Mammary epithelial cell (primary cell): ENCODE measurements at regions not wholly inside any gene's neighbourhood (a gene's known extent, or its start where the extent isn't known, plus 50 kb on each side); places are given as distances from the start of the nearest gene placed in this dataset.

ENCODE experiments used
- CTCF ChIP-seq, 2 donors: IDR thresholded peaks in 1 of 2; conservative IDR thresholded peaks in 1 of 2; 2 replicates each; pipeline ENCODE4 v1.5.1; 2011 to 2012; ENCODE audit warnings: inconsistent platforms in 2 of 2, low read length in 2 of 2, mild to moderate bottlenecking in 2 of 2, control low read depth in 1 of 2, low read depth in 1 of 2; ENCODE audit not compliant: insufficient read depth in 1 of 2; ENCODE audit errors: extremely low read depth in 1 of 2
- EZH2 ChIP-seq: IDR thresholded peaks from 2 replicates; pipeline ENCODE4 v1.6.1; 2012; ENCODE audit warnings: low read length, inconsistent platforms, borderline replicate concordance

- TF ChIP-seq EZH2 (no peak), CTCF (conservative IDR thresholded peaks at IDR 0.05 in 1 of 2, IDR thresholded peaks at IDR 0.05 in 1 of 2; ENCODE audit: extremely low read depth in 1 of 2, insufficient read depth in 1 of 2, low read depth in 1 of 2, low read length in 2 of 2) (no peak)
Measured at GRCh38 chr20:24056491-24056890, 67.9 kb upstream of the GGTLC1 start.
